ENCODE measurements at regions not wholly inside any gene's neighbourhood (a gene's known extent, or its start where the extent isn't known, plus 50 kb on each side); places are given as distances from the start of the nearest gene placed in this dataset.
"Not testable (repeated sequence)": the region's sequence is repeated elsewhere in the genome, so short reads cannot be mapped to it uniquely, and the experiment has no call there.

DNA sequence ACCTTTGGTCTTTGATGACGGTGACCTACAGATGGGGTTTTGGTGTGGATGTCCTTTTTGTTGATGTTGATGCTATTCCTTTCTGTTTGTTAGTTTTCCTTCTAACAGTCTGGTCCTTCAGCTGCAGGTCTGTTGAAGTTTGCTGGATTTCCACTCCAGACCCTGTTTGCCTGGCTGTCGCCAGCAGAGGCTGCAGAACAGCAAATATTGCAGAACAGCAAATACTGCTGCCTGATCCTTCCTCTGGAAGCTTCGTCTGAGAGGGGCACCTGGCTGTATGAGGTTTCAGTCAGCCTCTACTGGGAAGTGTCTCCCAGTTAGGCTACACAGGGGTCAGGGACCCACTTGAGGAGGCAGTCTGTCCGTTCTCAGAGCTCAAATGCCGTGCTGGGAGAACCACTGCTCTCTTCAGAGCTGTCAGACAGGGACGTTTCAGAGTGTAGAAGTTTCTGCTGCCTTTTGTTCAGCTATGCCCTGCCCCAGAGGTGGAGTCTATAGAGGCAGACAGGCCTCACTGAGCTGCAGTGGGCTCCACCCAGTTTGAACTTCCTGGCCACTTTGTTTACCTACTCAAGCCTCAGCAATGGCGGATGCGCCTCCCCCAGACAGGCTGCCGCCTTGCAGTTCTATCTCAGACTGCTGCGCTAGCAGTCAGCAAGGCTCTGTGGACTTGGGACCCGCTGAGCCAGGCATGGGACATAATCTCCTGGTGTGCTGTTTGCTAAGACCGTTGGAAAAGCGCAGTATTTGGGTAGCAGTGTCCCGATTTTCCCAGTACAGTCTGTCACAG is 156.4 kb upstream of the NR3C2 start:
- TF ChIP-seq, protein P1, sequence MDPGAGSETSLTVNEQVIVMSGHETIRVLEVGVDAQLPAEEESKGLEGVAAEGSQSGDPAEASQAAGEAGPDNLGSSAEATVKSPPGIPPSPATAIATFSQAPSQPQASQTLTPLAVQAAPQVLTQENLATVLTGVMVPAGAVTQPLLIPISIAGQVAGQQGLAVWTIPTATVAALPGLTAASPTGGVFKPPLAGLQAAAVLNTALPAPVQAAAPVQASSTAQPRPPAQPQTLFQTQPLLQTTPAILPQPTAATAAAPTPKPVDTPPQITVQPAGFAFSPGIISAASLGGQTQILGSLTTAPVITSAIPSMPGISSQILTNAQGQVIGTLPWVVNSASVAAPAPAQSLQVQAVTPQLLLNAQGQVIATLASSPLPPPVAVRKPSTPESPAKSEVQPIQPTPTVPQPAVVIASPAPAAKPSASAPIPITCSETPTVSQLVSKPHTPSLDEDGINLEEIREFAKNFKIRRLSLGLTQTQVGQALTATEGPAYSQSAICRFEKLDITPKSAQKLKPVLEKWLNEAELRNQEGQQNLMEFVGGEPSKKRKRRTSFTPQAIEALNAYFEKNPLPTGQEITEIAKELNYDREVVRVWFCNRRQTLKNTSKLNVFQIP (CRISPR knock-in tag; IDR thresholded peaks at IDR 0.05; ENCODE audit: borderline replicate concordance, low read depth): not testable (repeated sequence)
- TF ChIP-seq ESRRG (CRISPR knock-in tag; IDR thresholded peaks at IDR 0.05); PATZ1 (CRISPR knock-in tag; IDR thresholded peaks at IDR 0.05; ENCODE audit: borderline replicate concordance); PPARA (CRISPR knock-in tag; IDR thresholded peaks at IDR 0.05; ENCODE audit: borderline replicate concordance): not testable (repeated sequence)
